Muscle layer of duodenum (tissue), 2 donors: ENCODE measurements at regions not wholly inside any gene's neighbourhood (a gene's known extent, or its start where the extent isn't known, plus 50 kb on each side); places are given as distances from the start of the nearest gene placed in this dataset.

ENCODE experiments used
- H3K27ac ChIP-seq: one replicate; pipeline ENCODE4 v1.7.0; 2013; ENCODE audit warnings: mild to moderate bottlenecking, low read length
- H3K27me3 ChIP-seq: one replicate; pipeline ENCODE4 v1.7.0; 2013; ENCODE audit warnings: low read depth, mild to moderate bottlenecking, control low read depth, low read length
- H3K36me3 ChIP-seq, 2 donors: one replicate each; pipeline ENCODE4 v1.7.0; 2013; ENCODE audit warnings: low read length in 2 of 2, control low read depth in 1 of 2, mild to moderate bottlenecking in 1 of 2; ENCODE audit not compliant: insufficient read depth in 2 of 2, control insufficient read depth in 1 of 2
- H3K4me1 ChIP-seq, 2 donors: one replicate each; pipeline ENCODE4 v1.7.0; 2013; ENCODE audit warnings: low read length in 2 of 2, mild to moderate bottlenecking in 2 of 2, control low read depth in 1 of 2, moderate library complexity in 1 of 2; ENCODE audit not compliant: insufficient read depth in 2 of 2, control insufficient read depth in 1 of 2
- H3K4me3 ChIP-seq, 2 donors: one replicate each; pipeline ENCODE4 v1.7.0; 2013; ENCODE audit warnings: low read length in 2 of 2, low read depth in 1 of 2, mild to moderate bottlenecking in 1 of 2
- H3K9me3 ChIP-seq, 2 donors: one replicate each; pipeline ENCODE4 v1.7.0; 2013; ENCODE audit warnings: low read length in 2 of 2, control low read depth in 1 of 2, mild to moderate bottlenecking in 1 of 2; ENCODE audit not compliant: control insufficient read depth in 1 of 2
- donor health status: healthy.

DNA sequence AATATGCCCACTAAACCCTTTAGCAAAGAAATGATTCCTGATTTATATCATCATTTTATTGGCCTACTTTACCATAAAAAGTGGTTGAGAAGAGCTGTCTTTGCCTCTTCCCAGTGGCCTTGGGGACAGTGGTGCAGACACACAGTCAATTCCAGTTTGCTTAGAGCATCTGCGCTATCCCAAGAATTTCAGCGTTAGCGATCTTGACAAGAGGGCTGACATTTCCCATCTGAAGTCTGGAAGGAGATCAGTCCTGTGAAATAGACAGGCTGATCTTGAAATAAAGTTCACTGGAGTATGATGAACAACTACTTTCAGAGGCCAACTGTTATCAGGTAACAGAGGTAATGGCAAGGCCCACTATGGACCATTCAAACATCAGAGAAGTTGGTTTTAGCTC, 475.3 kb upstream of the NRP1 start:
- Histone ChIP-seq H3K36me3 (no peaks in the 10 kb centered on the region), H3K4me3 (no peak overlapping the region), H3K27me3 (no peaks in the 10 kb centered on the region), H3K9me3 (no peaks in the 10 kb centered on the region), H3K4me1 (no peaks in the 10 kb centered on the region), H3K27ac (no peak overlapping the region)

DNA sequence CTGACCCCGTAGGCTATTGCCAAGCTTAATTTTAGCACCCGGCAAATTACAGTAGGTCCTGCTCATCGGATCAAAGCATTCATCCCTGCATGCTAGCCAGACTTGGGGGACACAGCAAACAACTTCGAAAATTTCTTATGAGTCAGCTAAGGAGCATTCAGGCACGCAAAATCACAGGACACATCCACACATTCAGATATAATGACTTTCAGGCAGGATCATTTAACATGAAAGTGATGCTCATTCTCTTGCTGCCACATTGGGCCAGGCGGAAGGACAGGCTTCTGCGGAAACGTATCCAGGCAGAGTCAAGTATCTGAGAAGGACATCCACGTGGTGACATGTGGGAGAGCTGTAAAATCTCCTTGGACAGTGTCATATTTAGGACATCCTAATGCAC, 474.0 kb upstream of the NRP1 start:
- no peaks in the 10 kb centered on the region for H3K27me3 ChIP-seq
- no peaks in the 10 kb centered on the region for H3K9me3 ChIP-seq
- H3K36me3 ChIP-seq = no peaks in the 10 kb centered on the region
- no peak overlapping the region for H3K4me3 ChIP-seq
- no peaks in the 10 kb centered on the region for H3K4me1 ChIP-seq
- H3K27ac ChIP-seq = no peak overlapping the region

DNA sequence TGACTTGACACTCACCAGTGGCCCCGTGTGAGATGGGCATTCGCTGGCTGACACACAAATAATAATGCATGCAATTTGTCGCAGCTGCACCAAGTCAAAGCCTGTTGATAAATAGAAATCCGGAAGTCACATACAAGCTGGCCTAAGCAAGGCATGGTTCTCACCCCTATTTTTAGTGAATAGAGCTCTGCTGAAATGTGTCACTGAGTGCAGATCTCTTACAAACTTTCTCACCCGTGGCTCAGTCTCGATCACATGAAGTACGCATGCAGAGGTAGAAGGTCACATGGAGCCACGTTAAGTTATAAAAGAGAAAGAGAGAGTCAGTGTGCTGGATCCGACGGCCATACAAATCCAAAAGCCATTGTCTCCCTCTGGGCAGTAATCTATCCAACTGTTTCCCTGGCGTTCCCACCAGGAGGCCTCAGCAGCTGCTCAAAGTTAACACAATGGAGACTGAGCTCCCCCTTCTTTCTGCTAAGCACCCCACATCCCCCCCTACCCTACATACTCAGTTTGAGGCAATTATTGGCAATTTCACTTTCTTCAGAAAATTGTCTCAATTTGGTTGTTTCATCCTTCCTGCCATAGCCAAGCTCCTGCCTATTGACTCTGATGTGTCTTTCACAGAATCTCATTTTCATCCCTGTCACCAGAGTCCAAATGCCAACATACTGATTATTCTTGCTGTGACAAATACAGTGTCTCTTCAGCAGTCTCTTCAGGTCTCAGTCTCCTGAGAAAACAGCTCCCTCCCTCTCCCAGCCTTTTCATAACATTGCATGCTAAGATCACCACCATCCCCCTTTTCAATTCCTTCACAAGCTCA, 473.3 kb upstream of the NRP1 start:
- Histone ChIP-seq H3K36me3 (no peaks in the 10 kb centered on the region), H3K27ac (no peak overlapping the region), H3K4me3 (no peak overlapping the region), H3K9me3 (no peaks in the 10 kb centered on the region), H3K4me1 (no peaks in the 10 kb centered on the region), H3K27me3 (no peaks in the 10 kb centered on the region)

DNA sequence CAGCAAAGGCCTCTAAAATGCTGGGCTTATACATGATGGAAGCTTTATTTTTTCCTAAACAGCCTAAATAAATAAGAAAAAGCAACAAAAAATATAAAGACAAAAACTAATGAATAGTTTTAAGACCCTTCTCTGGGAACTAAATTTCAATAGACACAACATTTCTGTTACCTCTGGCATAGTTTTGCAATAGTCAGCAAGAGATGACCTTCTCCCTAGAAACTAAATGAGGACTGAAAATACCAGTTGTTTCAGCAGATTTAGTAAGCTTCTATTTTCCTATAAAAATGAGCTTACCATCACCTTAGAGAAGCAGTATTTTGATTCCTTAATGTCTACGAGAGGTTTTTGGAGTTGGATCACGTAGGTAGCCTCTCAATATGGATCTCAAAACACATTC, 471.4 kb upstream of the NRP1 start:
- H3K27me3 ChIP-seq = no peaks in the 10 kb centered on the region
- H3K36me3 ChIP-seq = no peaks in the 10 kb centered on the region
- no peaks in the 10 kb centered on the region for H3K9me3 ChIP-seq
- H3K4me3 ChIP-seq = no peak overlapping the region
- no peaks in the 10 kb centered on the region for H3K4me1 ChIP-seq
- H3K27ac ChIP-seq = no peak overlapping the region

DNA sequence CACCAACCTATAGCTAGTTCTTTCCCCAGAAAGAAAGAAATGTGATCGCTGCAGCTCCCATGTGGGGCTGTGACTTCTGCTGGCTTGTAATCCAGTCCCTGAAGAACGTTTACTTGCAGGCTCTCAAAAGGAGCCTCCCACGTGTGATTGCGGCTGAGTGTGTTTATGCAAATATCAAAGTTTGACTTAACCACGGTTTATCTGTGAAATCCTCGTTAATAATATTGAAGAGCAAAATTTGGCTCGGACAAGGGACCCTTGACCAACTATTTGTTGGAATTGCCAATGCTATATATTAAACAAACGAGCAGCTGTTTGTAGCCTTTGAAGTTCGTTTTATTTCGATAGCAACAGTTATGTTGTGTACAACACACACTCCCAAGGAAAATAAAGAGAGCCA, 470.1 kb upstream of the NRP1 start:
- Histone ChIP-seq H3K27me3 (no peaks in the 10 kb centered on the region), H3K36me3 (no peaks in the 10 kb centered on the region), H3K4me1 (no peaks in the 10 kb centered on the region), H3K27ac (no peak overlapping the region), H3K9me3 (no peaks in the 10 kb centered on the region), H3K4me3 (no peak overlapping the region)

DNA sequence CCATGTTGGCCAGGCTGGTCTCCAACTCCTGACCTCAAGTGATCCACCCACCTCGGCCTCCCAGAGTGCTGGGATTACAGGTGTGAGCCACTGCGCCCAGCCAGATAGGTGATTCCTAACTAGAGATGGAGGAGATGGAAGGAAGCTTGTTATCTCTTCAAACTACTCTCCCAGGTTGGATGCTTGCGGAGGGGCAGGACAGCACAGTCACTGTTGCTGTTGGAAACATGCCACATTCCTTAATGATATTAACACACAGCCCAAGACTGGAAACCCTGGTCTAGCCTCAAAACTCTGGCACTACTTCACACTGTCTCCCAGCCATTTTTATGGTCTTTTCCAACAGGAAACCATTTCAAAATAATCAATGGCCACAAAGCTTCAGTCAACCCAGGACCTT, 468.8 kb upstream of the NRP1 start:
- Histone ChIP-seq H3K27ac (no peak overlapping the region), H3K27me3 (no peaks in the 10 kb centered on the region), H3K4me3 (no peak overlapping the region), H3K9me3 (no peaks in the 10 kb centered on the region), H3K36me3 (no peaks in the 10 kb centered on the region), H3K4me1 (no peaks in the 10 kb centered on the region)

DNA sequence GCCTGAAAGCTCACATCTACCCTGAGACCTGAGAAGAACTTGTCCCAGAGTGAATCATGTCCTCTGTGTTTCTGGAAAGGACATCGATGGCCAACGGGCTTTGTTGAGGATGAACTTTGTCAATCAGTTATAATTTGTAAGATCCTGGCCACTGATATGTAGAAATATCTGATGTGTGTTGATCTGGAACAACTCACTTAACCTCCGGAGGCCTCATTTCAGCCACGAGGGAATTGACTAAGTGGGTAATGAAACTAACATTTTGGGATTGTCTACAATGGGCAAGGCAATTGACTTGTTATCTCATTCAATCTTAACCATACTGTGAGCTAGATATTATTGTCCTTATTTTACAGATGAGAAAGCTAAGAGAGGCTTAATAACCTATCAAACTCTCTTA, 468.1 kb upstream of the NRP1 start:
- H3K4me1 ChIP-seq = no peaks in the 10 kb centered on the region

DNA sequence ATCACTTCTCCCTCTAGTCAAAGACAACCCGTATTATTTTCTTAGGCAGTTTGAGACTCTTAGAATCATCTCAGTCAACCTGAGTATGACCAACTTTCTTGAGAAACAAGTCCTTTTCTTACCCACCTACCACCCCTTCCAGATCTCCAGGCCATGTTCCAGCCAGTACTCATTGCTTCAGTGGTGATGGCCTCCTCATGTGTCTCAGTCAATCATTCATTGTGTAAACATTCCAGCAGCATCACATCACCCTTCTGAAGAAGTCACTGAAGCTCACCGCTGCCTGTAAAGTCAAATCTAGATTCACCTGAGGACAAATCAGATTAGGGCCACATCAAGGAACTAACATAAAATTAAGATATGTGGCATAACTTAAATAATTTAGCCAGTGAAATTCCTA, 467.2 kb upstream of the NRP1 start:
- Histone ChIP-seq H3K9me3 (no peaks in the 10 kb centered on the region), H3K27me3 (no peaks in the 10 kb centered on the region), H3K4me3 (no peak overlapping the region), H3K4me1 (no peaks in the 10 kb centered on the region), H3K36me3 (no peaks in the 10 kb centered on the region), H3K27ac (no peak overlapping the region)

More for the DNA sequence above, 468.1 kb upstream of the NRP1 start:
- Histone ChIP-seq H3K4me3 (no peak overlapping the region), H3K27me3 (no peaks in the 10 kb centered on the region), H3K36me3 (no peaks in the 10 kb centered on the region), H3K9me3 (no peaks in the 10 kb centered on the region), H3K27ac (no peak overlapping the region)

DNA sequence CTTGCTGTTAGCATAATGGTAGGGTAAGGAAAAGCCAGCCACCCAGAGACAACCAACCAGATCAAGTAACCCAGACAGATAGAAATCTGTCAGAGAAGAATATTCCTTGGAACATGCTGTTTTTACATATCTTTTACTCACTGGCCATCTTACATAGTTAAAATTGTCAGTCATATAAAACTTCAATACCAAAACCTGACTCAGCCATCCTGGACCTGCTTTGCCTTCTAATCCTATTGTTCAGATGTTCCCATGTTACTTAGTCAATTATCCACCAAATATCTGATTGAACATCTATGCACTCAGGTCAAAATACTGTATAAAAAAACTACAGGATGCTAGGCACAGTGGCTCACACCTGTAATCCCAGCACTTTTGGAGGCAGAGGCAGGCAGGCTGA, 466.5 kb upstream of the NRP1 start:
- no peaks in the 10 kb centered on the region for H3K9me3 ChIP-seq
- no peaks in the 10 kb centered on the region for H3K36me3 ChIP-seq
- no peak overlapping the region for H3K4me3 ChIP-seq
- H3K27me3 ChIP-seq = no peaks in the 10 kb centered on the region
- H3K4me1 ChIP-seq = no peaks in the 10 kb centered on the region
- no peak overlapping the region for H3K27ac ChIP-seq

DNA sequence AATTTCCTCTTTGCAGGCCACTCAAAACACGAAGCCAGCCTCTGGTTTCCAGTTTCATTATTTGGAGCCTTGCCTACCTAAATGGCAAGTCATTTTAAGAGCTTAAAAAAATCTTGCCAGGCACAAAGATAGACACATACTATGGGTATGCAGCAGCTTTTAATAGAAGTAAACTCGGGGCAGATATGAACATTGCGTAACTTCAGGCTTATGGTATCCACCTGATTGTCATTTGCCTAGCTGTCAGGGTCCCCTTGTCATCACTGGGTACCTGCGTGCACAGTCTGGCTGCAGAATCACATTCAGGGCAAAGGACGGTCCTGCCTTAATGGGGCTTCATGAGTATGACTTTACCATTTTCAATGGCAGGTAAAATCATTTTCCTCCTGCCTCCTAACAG, 466.1 kb upstream of the NRP1 start:
- H3K4me1 ChIP-seq = no peaks in the 10 kb centered on the region
- no peaks in the 10 kb centered on the region for H3K36me3 ChIP-seq
- H3K27ac ChIP-seq = no peak overlapping the region
- no peak overlapping the region for H3K4me3 ChIP-seq
- no peaks in the 10 kb centered on the region for H3K9me3 ChIP-seq
- no peaks in the 10 kb centered on the region for H3K27me3 ChIP-seq

DNA sequence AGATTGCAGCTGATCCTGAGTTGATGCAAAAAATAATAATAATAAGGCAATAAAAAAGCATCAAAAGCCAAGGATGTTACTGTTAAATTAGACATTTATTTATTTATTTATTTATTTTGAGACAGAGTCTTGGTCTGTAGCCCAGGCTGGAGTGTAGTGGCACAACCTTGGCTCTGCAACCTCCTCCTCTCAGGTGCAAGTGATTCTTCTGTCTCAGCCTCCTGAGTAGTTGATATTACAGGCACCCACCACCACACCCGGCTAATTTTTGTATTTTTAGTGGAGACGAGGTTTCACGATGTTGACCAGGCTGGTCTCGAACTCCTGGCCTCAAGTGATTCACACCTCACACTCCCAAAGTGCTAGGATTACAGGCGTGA, 465.5 kb upstream of the NRP1 start:
- H3K27me3 ChIP-seq = no peaks in the 10 kb centered on the region
- no peaks in the 10 kb centered on the region for H3K4me1 ChIP-seq
- no peak overlapping the region for H3K27ac ChIP-seq
- H3K36me3 ChIP-seq = no peaks in the 10 kb centered on the region
- H3K9me3 ChIP-seq = no peaks in the 10 kb centered on the region
- no peak overlapping the region for H3K4me3 ChIP-seq

DNA sequence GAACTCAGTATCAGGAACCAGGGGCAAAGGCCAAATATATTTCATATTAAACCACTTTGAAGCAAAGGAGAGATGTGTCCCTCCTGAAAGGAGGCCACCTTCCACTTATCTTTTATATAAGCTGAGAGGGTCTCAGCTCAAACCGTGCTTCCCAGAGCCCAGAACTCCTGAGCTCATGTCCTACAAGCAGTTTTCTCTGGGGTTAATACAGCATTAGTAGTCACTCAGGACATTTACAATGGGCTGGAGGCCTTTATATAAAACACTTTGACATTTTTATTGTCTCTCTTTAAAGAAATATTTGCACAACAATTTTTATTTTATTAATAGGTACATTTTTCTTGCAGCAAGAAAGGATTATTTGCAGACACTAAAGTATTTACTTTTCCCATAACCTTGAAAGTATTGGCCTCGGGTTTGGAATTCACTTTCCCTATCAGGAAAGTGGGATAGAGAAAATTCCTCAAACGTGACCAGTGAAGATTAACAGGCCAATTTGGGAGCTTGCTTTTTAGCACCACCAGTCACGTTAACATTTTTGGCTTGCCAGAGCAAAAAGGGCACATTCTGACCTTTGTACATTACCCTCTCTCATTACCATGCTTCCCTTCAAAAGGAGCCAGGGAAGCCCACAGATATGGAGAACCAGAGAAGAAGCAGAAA, 464.9 kb upstream of the NRP1 start:
- Histone ChIP-seq H3K27me3 (no peaks in the 10 kb centered on the region), H3K4me3 (no peak overlapping the region), H3K36me3 (no peaks in the 10 kb centered on the region), H3K4me1 (no peaks in the 10 kb centered on the region), H3K27ac (no peak overlapping the region), H3K9me3 (no peaks in the 10 kb centered on the region)
